Bone marrow (tissue), 2 donors: ENCODE measurements at regions not wholly inside any gene's neighbourhood (a gene's known extent, or its start where the extent isn't known, plus 50 kb on each side); places are given as distances from the start of the nearest gene placed in this dataset.
"Not testable (repeated sequence)": the region's sequence is repeated elsewhere in the genome, so short reads cannot be mapped to it uniquely, and the experiment has no call there.

Experiments used
- DNase-seq, 2 donors: peaks; one replicate each; lab custom pipeline; 2025; lab: John Stamatoyannopoulos, UW

DNA sequence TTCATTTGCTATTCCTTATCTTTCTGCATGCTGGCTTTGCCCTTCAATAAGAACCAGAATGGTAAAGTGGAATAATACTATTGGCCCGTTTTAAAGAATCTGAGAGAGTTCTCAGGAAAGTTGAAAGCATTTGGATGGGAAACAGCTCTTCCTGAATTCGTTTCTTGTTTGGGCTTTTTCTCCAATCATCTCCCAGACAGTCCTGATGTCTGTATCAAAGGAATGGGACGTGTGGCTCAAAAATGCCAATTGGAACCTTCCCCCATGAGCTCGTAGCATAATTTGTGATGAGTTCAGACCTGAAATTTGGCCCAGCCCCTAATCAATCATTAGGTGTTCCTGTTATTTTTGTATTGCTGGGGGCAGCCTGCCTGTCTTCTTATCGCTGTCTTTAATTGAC is 75.8 kb upstream of the BACH2 start:
- DNase-seq, result no peak

DNA sequence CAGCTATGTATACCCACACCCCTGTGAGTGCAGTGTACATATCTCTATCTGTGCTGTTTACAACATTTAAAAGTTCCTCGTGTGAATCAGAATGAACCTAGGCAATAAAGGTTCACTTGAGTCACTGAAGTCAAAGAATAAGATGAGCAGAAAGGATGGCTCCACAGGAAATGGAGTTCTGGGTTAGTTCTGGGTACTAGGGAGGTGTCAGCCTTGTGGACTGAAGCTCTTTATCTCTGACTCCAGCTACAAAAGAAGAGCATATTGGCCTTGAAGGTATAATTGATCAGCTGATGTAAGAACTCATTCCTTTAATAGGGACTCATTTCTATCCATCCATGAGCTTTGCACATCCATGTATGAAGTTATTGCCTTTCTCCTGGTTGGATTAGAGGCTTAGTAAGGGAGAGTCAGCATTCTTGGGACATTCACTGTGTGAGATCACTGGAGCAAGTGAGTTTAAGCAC is 73.9 kb upstream of the BACH2 start:
- no peak for DNase-seq

DNA sequence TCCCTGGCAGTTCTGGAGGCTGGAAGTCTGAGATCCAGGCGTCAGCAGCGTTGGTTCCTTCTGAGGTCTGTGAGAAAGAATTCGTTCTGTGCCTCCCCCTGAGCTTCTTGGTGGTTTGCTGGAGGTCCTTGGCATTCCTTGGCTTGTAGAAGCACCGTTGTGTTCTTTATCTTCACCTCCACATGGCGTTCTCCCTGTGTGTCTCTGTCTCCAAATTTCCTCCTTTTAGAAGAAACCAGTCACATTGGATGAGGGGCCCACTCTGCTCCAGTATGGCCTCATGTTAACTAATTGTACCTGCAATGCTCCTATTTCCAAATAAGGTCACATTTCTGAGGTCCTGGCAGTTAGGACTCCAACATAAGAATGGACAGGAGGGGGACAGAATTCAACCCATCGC is 73.0 kb upstream of the BACH2 start:
- DNase-seq, result no peak

- DNase-seq, result no peak
These were observed 72.4 kb upstream of the BACH2 start for GRCh38 chr6:90369024-90369519.

DNA sequence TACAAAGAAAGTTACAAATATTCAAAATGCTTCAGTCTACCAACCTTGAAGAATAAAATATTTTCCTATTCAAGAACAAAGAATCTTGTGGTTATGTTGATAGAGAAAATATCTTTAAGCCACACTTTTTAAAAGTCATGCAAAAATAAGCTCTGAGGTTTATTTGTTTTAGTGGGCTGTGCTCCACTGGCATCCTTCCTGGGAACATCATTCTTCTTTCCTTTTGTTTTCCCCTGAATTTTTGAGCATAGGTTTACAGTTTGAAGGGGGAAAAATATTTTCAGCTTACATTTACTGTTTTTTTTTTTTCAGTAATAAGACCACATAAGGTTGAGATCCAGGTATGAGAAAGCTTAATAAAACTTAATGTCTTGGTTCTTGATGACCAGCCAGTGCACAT is 72.0 kb upstream of the BACH2 start:
- no peak for DNase-seq

DNA sequence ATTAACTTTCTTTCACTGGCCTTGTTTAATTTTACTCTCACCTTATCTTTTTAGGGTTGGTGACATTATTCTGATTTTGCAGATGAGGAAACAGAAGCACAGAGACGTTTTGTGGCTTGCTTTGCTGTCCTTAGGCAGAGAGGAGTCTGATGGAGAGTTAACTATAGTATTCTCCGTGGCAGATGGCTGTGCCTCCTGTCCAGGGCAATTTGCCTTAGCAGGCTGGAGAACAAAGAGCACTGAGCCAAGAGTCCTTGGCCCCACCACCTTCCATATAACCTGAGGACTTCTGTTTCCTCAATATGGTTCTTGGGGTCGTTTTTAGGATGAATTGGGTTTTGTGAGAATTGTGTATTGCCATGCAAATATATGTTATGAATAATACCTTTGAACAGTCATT is 71.4 kb upstream of the BACH2 start:
- DNase-seq, result no peak

- no peak for DNase-seq
These were observed 69.0 kb upstream of the BACH2 start for GRCh38 chr6:90365565-90366219.

DNA sequence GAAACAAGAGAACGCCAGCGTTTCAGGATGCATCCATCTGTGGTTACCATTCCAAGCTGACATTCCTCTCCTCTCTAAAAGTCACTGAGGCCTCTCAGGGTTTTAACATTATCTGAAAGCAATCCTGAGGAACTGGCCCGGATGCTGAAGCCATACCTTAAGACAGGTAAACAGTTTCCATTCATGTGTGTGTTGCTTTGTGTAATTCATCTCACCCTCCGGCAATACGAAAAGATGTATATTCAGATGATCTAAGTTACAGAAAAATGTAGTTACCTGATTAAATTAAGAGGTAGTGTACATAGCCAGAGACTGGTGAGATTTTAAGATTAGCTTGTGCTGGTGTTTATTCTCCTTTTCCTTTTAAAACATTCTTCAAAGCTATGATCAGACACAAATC is 68.4 kb upstream of the BACH2 start:
- DNase-seq, result no peak

GRCh38 chr6:90364286-90364685 is 67.6 kb upstream of the BACH2 start:
- no peak for DNase-seq

DNA sequence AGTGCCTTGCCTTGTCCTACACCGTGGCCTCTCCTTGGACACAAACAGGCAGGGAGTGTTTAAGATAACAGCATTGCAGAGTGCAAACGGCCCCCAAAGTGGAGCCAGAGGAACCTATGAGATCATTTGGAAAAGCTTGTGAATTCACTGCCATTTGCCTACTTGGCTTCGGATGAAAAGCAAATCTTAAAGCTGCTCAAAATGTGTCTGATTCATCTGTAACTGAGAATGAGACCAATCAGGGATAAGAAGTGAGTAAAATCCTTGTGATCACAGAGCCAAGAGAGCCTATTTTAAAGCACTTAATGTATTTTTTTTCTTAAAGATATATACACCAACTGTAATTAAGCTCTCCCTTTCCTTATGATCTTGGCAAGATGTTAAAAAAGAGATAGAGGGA is 65.7 kb upstream of the BACH2 start:
- DNase-seq, result no peak

GRCh38 chr6:90361174-90361573 is 64.5 kb upstream of the BACH2 start:
- no peak for DNase-seq

- not testable (repeated sequence) for DNase-seq
These were observed 61.6 kb upstream of the BACH2 start for GRCh38 chr6:90358036-90358770.

DNA sequence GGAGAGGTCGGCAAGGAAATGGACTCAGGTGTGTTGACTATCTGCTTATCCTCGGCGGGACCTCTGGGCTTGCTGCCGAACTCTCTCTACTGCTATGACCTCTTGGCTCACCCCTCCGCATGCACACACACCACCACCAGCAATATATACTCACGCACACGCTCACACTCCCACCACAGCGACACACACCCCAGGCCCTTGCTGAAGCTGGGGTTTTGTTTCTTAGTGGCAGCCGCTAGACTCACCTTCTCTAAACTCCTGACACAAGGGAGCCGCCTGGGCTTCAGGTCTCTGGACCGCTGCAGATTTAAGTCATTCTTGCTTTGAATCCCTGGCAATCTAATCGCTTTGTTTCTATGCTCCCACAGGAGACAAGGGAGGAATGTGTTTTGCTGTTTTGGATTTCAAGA is 59.4 kb upstream of the BACH2 start:
- no peak for DNase-seq

GRCh38 chr6:90354961-90355360 is 58.3 kb upstream of the BACH2 start:
- DNase-seq, result no peak

- no peak for DNase-seq
These were observed 55.1 kb upstream of the BACH2 start for GRCh38 chr6:90351696-90352095.

GRCh38 chr6:90350689-90351554 is 54.3 kb upstream of the BACH2 start:
- DNase-seq, result peak in 1 of 2 donors; percentile 43

DNA sequence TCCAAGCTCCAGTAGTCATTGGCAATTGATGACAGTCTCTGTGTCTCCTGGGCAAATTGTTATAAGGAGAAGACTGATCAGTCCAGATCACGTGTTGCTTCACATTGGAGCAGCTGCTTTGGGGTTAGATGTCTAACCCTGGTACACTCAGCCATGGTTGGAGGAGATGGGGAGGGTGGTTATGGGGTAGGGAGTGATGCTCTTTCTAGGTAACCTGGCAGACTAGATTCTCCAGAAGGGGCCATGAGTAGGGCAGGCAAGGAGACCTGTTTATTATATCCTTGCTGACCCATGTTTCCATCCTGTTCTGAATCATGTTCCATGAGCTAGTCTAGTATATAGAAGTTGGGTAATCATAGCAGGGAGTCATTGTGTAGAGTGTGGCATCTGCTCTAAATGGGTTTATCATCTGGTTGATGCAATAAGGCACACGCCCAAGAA is 50.8 kb upstream of the BACH2 start:
- no peak for DNase-seq

- DNase-seq, result no peak
These were observed 50.1 kb upstream of the BACH2 start for GRCh38 chr6:90346729-90347128.
